PC-3 (cell line): ENCODE measurements at regions not wholly inside any gene's neighbourhood (a gene's known extent, or its start where the extent isn't known, plus 50 kb on each side); places are given as distances from the start of the nearest gene placed in this dataset.

ENCODE experiments used
- ATAC-seq: fragments of 200-7000 bp; cut with Tn5 transposase; 2 replicates; pipeline ENCODE4 v1.9.1; 2020; ENCODE audit warnings: mild to moderate bottlenecking, moderate library complexity
- BruUV-seq: library from RNA; stranded (reverse); fragments of 400-500 nt; replicated peaks from 2 replicates; lab custom pipeline; 2021; lab: Mats Ljungman, UMichigan
- CTCF ChIA-PET: fragments of 300-600 bp; sonication (Branson Sonifier 250); formaldehyde crosslinking; loops from one replicate; lab custom pipeline; 2022; ENCODE audit warnings: antibody characterized with exemption; lab: Charles Lee
- POLR2A ChIA-PET: fragments of 300-600 bp; sonication (Branson Sonifier 250); formaldehyde crosslinking; loops from one replicate; lab custom pipeline; 2022; ENCODE audit warnings: antibody characterized with exemption; ENCODE audit not compliant: unreplicated experiment; lab: Charles Lee
- DNase-seq: peaks from one replicate; pipeline ENCODE4 v3.0.0-alpha.2; 2015
- H2AFZ ChIP-seq: fragments of 300-600 bp; sonication (generic); 2 replicates; pipeline ENCODE4 v1.6.0; 2016; ENCODE audit warnings: antibody characterized with exemption, low read length
- H3F3A ChIP-seq: fragments of 300-600 bp; sonication (generic); one replicate; pipeline ENCODE4 v1.6.0; 2017; ENCODE audit warnings: antibody characterized with exemption, low read length, control low read depth, mild to moderate bottlenecking; ENCODE audit not compliant: unreplicated experiment
- H3K27ac ChIP-seq: fragments of 300-600 bp; sonication (generic); 2 replicates; pipeline ENCODE4 v1.5.1; 2016; ENCODE audit warnings: mild to moderate bottlenecking, low read length
- H3K27me3 ChIP-seq: fragments of 300-600 bp; sonication (generic); 2 replicates; pipeline ENCODE4 v1.6.1; 2016; ENCODE audit warnings: low read length, mixed read lengths
- H3K36me3 ChIP-seq: fragments of 300-600 bp; sonication (generic); 2 replicates; pipeline ENCODE4 v1.6.1; 2016; ENCODE audit warnings: low read depth, mixed run types, low read length, mixed read lengths
- H3K4me1 ChIP-seq: fragments of 300-600 bp; sonication (generic); 2 replicates; pipeline ENCODE4 v1.5.1; 2016; ENCODE audit warnings: low read length; ENCODE audit not compliant: insufficient read depth
- H3K4me2 ChIP-seq: fragments of 300-600 bp; sonication (generic); 2 replicates; pipeline ENCODE4 v1.6.0; 2016; ENCODE audit warnings: low read length
- H3K4me3 ChIP-seq: fragments of 300-600 bp; sonication (generic); 2 replicates; pipeline ENCODE4 v1.5.1; 2016; ENCODE audit warnings: mild to moderate bottlenecking, low read length, mixed read lengths
- H3K79me2 ChIP-seq: fragments of 300-600 bp; sonication (generic); 2 replicates; pipeline ENCODE4 v1.6.1; 2017; ENCODE audit warnings: low read length, mixed read lengths
- H3K9ac ChIP-seq: fragments of 300-600 bp; sonication (generic); 2 replicates; pipeline ENCODE4 v1.6.0; 2016; ENCODE audit warnings: mild to moderate bottlenecking, low read length
- H3K9me2 ChIP-seq: fragments of 300-600 bp; sonication (generic); replicated peaks from 2 replicates; pipeline ENCODE4 v1.6.1; 2016; ENCODE audit warnings: mixed run types, low read length, mixed read lengths
- H3K9me3 ChIP-seq: fragments of 300-600 bp; sonication (generic); 2 replicates; pipeline ENCODE4 v1.6.1; 2016; ENCODE audit warnings: low read length, mixed read lengths
- H4K20me1 ChIP-seq: fragments of 300-600 bp; sonication (generic); 2 replicates; pipeline ENCODE4 v1.6.1; 2016; ENCODE audit warnings: low read length, mixed read lengths
- EZH2 ChIP-seq: fragments of 300-600 bp; sonication (generic); IDR thresholded peaks from one replicate; pipeline ENCODE4 v1.6.1; 2017; ENCODE audit warnings: antibody characterized with exemption, mild to moderate bottlenecking, low read length; ENCODE audit not compliant: unreplicated experiment
- EZH2phosphoT487 ChIP-seq: fragments of 300-600 bp; sonication (generic); IDR thresholded peaks from 2 replicates; pipeline ENCODE4 v1.6.1; 2018; ENCODE audit warnings: mild to moderate bottlenecking, antibody characterized with exemption, low read length, borderline replicate concordance
- intact Hi-C: fragments of 100-400 bp; cut with micrococcal nuclease; formaldehyde crosslinking; loops from 2 replicates; pipeline ENCODE4 v1.9.0; 2023
- TF ChIP-seq, protein P1 (sequence below): fragments of 300-600 bp; sonication (generic); conservative IDR thresholded peaks from 2 replicates; pipeline ENCODE4 v1.5.1; 2017; ENCODE audit warnings: antibody characterized with exemption, low read depth, mild to moderate bottlenecking, low read length

DNA sequence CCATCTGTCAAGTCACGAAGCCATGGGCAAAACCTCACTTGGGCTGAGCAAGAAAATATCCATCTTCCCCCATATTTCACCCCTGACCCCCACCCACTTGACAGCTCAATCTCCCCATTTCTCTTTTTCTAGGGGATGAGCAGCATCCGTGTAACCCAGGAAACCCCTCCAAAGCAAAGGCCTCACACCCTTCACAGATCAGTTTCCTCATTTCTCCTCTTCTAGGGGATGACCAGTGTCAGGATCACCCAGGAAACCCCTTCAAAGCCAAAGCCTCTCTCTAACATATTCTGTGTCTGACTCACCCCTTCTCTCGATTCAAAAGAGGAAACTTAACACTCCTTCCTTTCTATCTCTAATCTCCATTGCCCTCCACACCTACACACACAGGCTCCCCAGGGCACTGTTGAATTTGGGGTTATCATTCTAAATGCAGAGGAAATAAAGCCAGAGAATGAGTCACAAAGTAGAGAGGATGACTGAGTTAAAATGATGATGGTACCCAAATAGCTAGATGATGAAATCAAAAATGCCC lies 439.7 kb downstream of the BUD13 start:
- intact Hi-C loops: no loop called here
- H2AFZ ChIP-seq: no peak overlapping the region
- no peaks in the 10 kb centered on the region for H3K9me3 ChIP-seq
- no peak overlapping the region for H3K4me3 ChIP-seq
- BruUV-seq: no TSS peak
- no peak for TF ChIP-seq EZH2
- TF ChIP-seq, protein P1, sequence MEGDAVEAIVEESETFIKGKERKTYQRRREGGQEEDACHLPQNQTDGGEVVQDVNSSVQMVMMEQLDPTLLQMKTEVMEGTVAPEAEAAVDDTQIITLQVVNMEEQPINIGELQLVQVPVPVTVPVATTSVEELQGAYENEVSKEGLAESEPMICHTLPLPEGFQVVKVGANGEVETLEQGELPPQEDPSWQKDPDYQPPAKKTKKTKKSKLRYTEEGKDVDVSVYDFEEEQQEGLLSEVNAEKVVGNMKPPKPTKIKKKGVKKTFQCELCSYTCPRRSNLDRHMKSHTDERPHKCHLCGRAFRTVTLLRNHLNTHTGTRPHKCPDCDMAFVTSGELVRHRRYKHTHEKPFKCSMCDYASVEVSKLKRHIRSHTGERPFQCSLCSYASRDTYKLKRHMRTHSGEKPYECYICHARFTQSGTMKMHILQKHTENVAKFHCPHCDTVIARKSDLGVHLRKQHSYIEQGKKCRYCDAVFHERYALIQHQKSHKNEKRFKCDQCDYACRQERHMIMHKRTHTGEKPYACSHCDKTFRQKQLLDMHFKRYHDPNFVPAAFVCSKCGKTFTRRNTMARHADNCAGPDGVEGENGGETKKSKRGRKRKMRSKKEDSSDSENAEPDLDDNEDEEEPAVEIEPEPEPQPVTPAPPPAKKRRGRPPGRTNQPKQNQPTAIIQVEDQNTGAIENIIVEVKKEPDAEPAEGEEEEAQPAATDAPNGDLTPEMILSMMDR: no peak
- no peak for TF ChIP-seq EZH2phosphoT487
- H3K4me1 ChIP-seq: no peaks in the 10 kb centered on the region
- DNase-seq (no peak), ATAC-seq (no peak)
- H3K4me2 ChIP-seq: no peak overlapping the region
- H3K27me3 ChIP-seq: no peaks in the 10 kb centered on the region
- POLR2A ChIA-PET: no interaction called here
- no peak overlapping the region for H3K27ac ChIP-seq
- H3K36me3 ChIP-seq: no peaks in the 10 kb centered on the region
- H3K9me2 ChIP-seq: no peaks in the 10 kb centered on the region
- no peaks in the 10 kb centered on the region for H3F3A ChIP-seq
- CTCF ChIA-PET: no interaction called here
- no peak overlapping the region for H3K9ac ChIP-seq
- no peaks in the 10 kb centered on the region for H4K20me1 ChIP-seq
- H3K79me2 ChIP-seq: no peaks in the 10 kb centered on the region

DNA sequence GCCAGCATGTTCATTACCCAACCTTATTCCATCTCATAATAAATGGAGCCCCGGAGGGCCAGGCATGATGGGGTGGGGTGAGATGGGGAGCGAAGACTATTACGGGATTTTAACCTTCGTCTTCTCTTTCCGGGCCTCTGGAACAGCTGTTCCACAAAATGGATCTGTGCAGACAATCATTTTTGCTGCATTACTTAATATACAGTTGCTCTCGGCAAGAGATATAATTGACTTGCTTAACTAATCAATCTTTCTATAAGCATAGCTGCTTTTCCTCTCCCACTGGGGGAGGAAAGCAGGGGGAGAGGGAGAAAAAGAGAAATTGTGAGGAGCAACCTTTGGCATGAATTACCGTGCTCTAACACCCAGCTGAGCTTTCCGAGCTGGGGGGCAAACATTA lies 440.4 kb downstream of the BUD13 start:
- BruUV-seq: no TSS peak
- Histone ChIP-seq H3K36me3 (no peaks in the 10 kb centered on the region), H3K4me3 (no peak overlapping the region), H3K4me1 (no peaks in the 10 kb centered on the region), H3F3A (no peaks in the 10 kb centered on the region), H2AFZ (no peak overlapping the region), H3K4me2 (no peak overlapping the region), H3K9me2 (no peaks in the 10 kb centered on the region), H3K9ac (no peak overlapping the region), H4K20me1 (no peaks in the 10 kb centered on the region), H3K27me3 (no peaks in the 10 kb centered on the region), H3K27ac (no peak overlapping the region), H3K79me2 (no peaks in the 10 kb centered on the region), H3K9me3 (no peaks in the 10 kb centered on the region)
- TF ChIP-seq EZH2phosphoT487: no peak
- no peak for TF ChIP-seq EZH2
- TF ChIP-seq, protein P1: no peak
- ATAC-seq: no peak
- intact Hi-C loops: no loop called here
- DNase-seq: no peak
- ChIA-PET CTCF (no interaction called here), POLR2A (no interaction called here)

DNA sequence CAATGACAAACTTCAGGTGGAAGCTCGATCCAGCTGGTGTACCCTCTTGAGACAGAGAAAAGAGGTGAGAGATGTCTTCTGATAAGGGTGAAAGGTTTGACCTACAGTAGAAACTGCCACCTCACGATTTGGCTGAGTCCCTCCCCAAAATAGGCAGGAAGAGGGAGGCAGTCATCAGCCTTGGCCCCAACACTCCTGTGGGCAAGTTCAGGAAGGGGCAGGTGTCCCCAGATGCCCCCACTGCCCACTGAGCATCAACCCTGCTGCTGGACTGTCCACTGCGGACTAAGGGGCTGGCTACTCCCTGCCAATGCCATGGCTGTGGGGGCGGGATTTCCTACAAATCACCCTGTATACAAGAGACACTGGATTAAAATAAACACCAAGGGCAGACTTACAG lies 441.4 kb downstream of the BUD13 start:
- no peaks in the 10 kb centered on the region for H3K9me3 ChIP-seq
- H3K9me2 ChIP-seq: no peaks in the 10 kb centered on the region
- H3K9ac ChIP-seq: no peak overlapping the region
- H2AFZ ChIP-seq: no peak overlapping the region
- no peak for ATAC-seq
- no peaks in the 10 kb centered on the region for H3K27me3 ChIP-seq
- intact Hi-C loops: no loop called here
- H3K4me1 ChIP-seq: no peaks in the 10 kb centered on the region
- ChIA-PET POLR2A (no interaction called here), CTCF (no interaction called here)
- no peak overlapping the region for H3K27ac ChIP-seq
- no peak overlapping the region for H3K4me2 ChIP-seq
- no peaks in the 10 kb centered on the region for H3K79me2 ChIP-seq
- BruUV-seq: no TSS peak
- no peaks in the 10 kb centered on the region for H4K20me1 ChIP-seq
- TF ChIP-seq, protein P1: no peak
- no peak for TF ChIP-seq EZH2phosphoT487
- no peak for TF ChIP-seq EZH2
- no peak overlapping the region for H3K4me3 ChIP-seq
- no peaks in the 10 kb centered on the region for H3F3A ChIP-seq
- no peaks in the 10 kb centered on the region for H3K36me3 ChIP-seq
- DNase-seq: no peak
